Chondrocyte (in vitro differentiated cells): ENCODE measurements at regions not wholly inside any gene's neighbourhood (a gene's known extent, or its start where the extent isn't known, plus 50 kb on each side); places are given as distances from the start of the nearest gene placed in this dataset.

Experiments used
- DNase-seq: peaks from one replicate; pipeline ENCODE4 v3.0.0; 2021; ENCODE audit warnings: mixed read lengths, low spot score
- H3K27ac Mint-ChIP-seq: one replicate; pipeline ENCODE4 v1.8.0; 2021; ENCODE audit warnings: mild to moderate bottlenecking, moderate library complexity, mixed read lengths; ENCODE audit not compliant: unreplicated experiment
- H3K27me3 Mint-ChIP-seq: 2 replicates; pipeline ENCODE4 v1.8.0; 2021; ENCODE audit warnings: low read depth, mixed read lengths
- H3K36me3 Mint-ChIP-seq: 2 replicates; pipeline ENCODE4 v1.8.0; 2021; ENCODE audit warnings: low read depth, mixed read lengths
- H3K4me1 Mint-ChIP-seq: 2 replicates; pipeline ENCODE4 v1.8.0; 2021; ENCODE audit warnings: low read depth, mild to moderate bottlenecking, mixed read lengths
- H3K4me3 Mint-ChIP-seq: one replicate; pipeline ENCODE4 v1.8.0; 2021; ENCODE audit warnings: mild to moderate bottlenecking, moderate library complexity, mixed read lengths; ENCODE audit not compliant: unreplicated experiment
- H3K9me3 Mint-ChIP-seq: 2 replicates; pipeline ENCODE4 v1.8.0; 2021; ENCODE audit warnings: low read depth, mixed read lengths
- CTCF ChIP-seq: fragments of 200-600 bp; sonication (generic); IDR thresholded peaks from 2 replicates; pipeline ENCODE4 v1.5.0; 2021; ENCODE audit warnings: antibody characterized with exemption, mild to moderate bottlenecking, moderate library complexity

GRCh38 chr6:158256746-158257424 is 55.4 kb upstream of the TULP4 start:
- Mint-ChIP-seq H3K36me3 (peaks cover 5% of the 10 kb centered on the region), H3K27ac (peak overlapping the region; percentile 9), H3K4me1 (peaks cover 36% of the 10 kb centered on the region), H3K4me3 (no peak overlapping the region), H3K27me3 (no peaks in the 10 kb centered on the region), H3K9me3 (no peaks in the 10 kb centered on the region)
- no peak for TF ChIP-seq CTCF
- no peak for DNase-seq

GRCh38 chr6:158257425-158257759 is 54.9 kb upstream of the TULP4 start:
- peaks cover 5% of the 10 kb centered on the region for H3K36me3 Mint-ChIP-seq
- H3K4me1 Mint-ChIP-seq = peaks cover 36% of the 10 kb centered on the region
- TF ChIP-seq CTCF = no peak
- H3K9me3 Mint-ChIP-seq = no peaks in the 10 kb centered on the region
- H3K4me3 Mint-ChIP-seq = no peak overlapping the region
- DNase-seq = no peak
- no peaks in the 10 kb centered on the region for H3K27me3 Mint-ChIP-seq
- H3K27ac Mint-ChIP-seq = peak overlapping the region; percentile 60

- Mint-ChIP-seq H3K27ac (no peak overlapping the region), H3K4me1 (peaks cover 39% of the 10 kb centered on the region), H3K27me3 (no peaks in the 10 kb centered on the region), H3K4me3 (no peak overlapping the region), H3K36me3 (peaks cover 5% of the 10 kb centered on the region), H3K9me3 (no peaks in the 10 kb centered on the region)
- no peak for TF ChIP-seq CTCF
- DNase-seq = no peak
These were observed 54.5 kb upstream of the TULP4 start for GRCh38 chr6:158257781-158258180.

- no peaks in the 10 kb centered on the region for H3K27me3 Mint-ChIP-seq
These were observed 53.1 kb upstream of the TULP4 start for GRCh38 chr6:158259136-158259535.

GRCh38 chr6:158259845-158260244 is 52.4 kb upstream of the TULP4 start:
- H3K4me1 Mint-ChIP-seq = peaks cover 35% of the 10 kb centered on the region
- DNase-seq = no peak
- H3K9me3 Mint-ChIP-seq = peaks cover 4% of the 10 kb centered on the region
- H3K4me3 Mint-ChIP-seq = no peak overlapping the region
- H3K27me3 Mint-ChIP-seq = no peaks in the 10 kb centered on the region
- H3K36me3 Mint-ChIP-seq = peaks cover 2% of the 10 kb centered on the region
- H3K27ac Mint-ChIP-seq = no peak overlapping the region
- no peak for TF ChIP-seq CTCF

More at GRCh38 chr6:158259136-158259535, 53.1 kb upstream of the TULP4 start:
- peaks cover 2% of the 10 kb centered on the region for H3K36me3 Mint-ChIP-seq
- no peak for TF ChIP-seq CTCF
- H3K27ac Mint-ChIP-seq = no peak overlapping the region
- DNase-seq = no peak
- no peak overlapping the region for H3K4me3 Mint-ChIP-seq
- H3K9me3 Mint-ChIP-seq = peaks cover 2% of the 10 kb centered on the region
- H3K4me1 Mint-ChIP-seq = peaks cover 35% of the 10 kb centered on the region
